GM23248 (cell line): ENCODE measurements at regions not wholly inside any gene's neighbourhood (a gene's known extent, or its start where the extent isn't known, plus 50 kb on each side); places are given as distances from the start of the nearest gene placed in this dataset.

ENCODE experiments used
- DNase-seq: peaks from one replicate; pipeline ENCODE4 v3.0.0-alpha.2; 2015
- H2AFZ ChIP-seq: fragments of 200-600 bp; sonication (generic); 2 replicates; pipeline ENCODE4 v1.6.1; 2016; ENCODE audit warnings: antibody characterized with exemption
- H3F3A ChIP-seq: fragments of 200-600 bp; sonication (generic); 2 replicates; pipeline ENCODE4 v1.6.1; 2016; ENCODE audit warnings: mild to moderate bottlenecking, antibody characterized with exemption, mixed run types; ENCODE audit not compliant: insufficient read depth
- H3K27ac ChIP-seq: fragments of 200-600 bp; sonication (generic); 2 replicates; pipeline ENCODE4 v1.5.1; 2016; ENCODE audit warnings: mild to moderate bottlenecking
- H3K27me3 ChIP-seq: fragments of 200-600 bp; sonication (generic); replicated peaks from 2 replicates; pipeline ENCODE4 v1.6.1; 2016; ENCODE audit warnings: mild to moderate bottlenecking; ENCODE audit not compliant: insufficient read depth
- H3K36me3 ChIP-seq: fragments of 200-600 bp; sonication (generic); 2 replicates; pipeline ENCODE4 v1.6.1; 2016; ENCODE audit warnings: low read depth, mild to moderate bottlenecking
- H3K4me1 ChIP-seq: fragments of 200-600 bp; sonication (generic); 2 replicates; pipeline ENCODE4 v1.6.1; 2016; ENCODE audit warnings: mild to moderate bottlenecking; ENCODE audit not compliant: insufficient read depth
- H3K4me2 ChIP-seq: fragments of 200-600 bp; sonication (generic); one replicate; pipeline ENCODE4 v1.6.1; 2016; ENCODE audit warnings: mild to moderate bottlenecking; ENCODE audit not compliant: unreplicated experiment
- H3K4me3 ChIP-seq: fragments of 200-600 bp; sonication (generic); 2 replicates; pipeline ENCODE4 v1.5.1; 2016; ENCODE audit warnings: mild to moderate bottlenecking
- H3K79me2 ChIP-seq: fragments of 200-600 bp; sonication (generic); 2 replicates; pipeline ENCODE4 v1.6.1; 2016; ENCODE audit warnings: mild to moderate bottlenecking; ENCODE audit not compliant: insufficient read depth
- H3K9ac ChIP-seq: fragments of 200-600 bp; sonication (generic); 2 replicates; pipeline ENCODE4 v1.6.1; 2016; ENCODE audit warnings: mild to moderate bottlenecking
- H3K9me2 ChIP-seq: fragments of 200-600 bp; sonication (generic); 2 replicates; pipeline ENCODE4 v1.6.1; 2016; ENCODE audit warnings: mixed run types, mild to moderate bottlenecking, moderate library complexity; ENCODE audit not compliant: insufficient read depth
- H3K9me3 ChIP-seq: fragments of 200-600 bp; sonication (generic); one replicate; pipeline ENCODE4 v1.6.1; 2017; ENCODE audit warnings: low read depth
- H4K20me1 ChIP-seq: fragments of 200-600 bp; sonication (generic); 2 replicates; pipeline ENCODE4 v1.6.0; 2016; ENCODE audit not compliant: insufficient read depth
- EZH2 ChIP-seq: fragments of 200-600 bp; sonication (generic); IDR thresholded peaks from 2 replicates; pipeline ENCODE4 v1.6.1; 2018; ENCODE audit warnings: antibody characterized with exemption, mild to moderate bottlenecking; ENCODE audit not compliant: insufficient read depth, poor library complexity, severe bottlenecking
- EZH2phosphoT487 ChIP-seq: fragments of 200-600 bp; sonication (generic); IDR thresholded peaks from 2 replicates; pipeline ENCODE4 v1.6.1; 2018; ENCODE audit warnings: antibody characterized with exemption, moderate library complexity, mild to moderate bottlenecking, low read depth; ENCODE audit not compliant: insufficient read depth
- WGBS, 2 experiments: methylation state at CpG; one replicate each; pipeline ENCODE4 v1.1.6; 2015 to 2017; ENCODE audit warnings: low lambda C conversion rate in 2 of 2, low coverage in 1 of 2; ENCODE audit errors: missing lambda C conversion rate in 2 of 2; 5-methylcytosine and 5-hydroxymethylcytosine counted together
- in situ Hi-C: fragments of 300-500 bp; cut with MboI; formaldehyde crosslinking; loops from 2 replicates; pipeline ENCODE4 v1.15.0; 2020

DNA sequence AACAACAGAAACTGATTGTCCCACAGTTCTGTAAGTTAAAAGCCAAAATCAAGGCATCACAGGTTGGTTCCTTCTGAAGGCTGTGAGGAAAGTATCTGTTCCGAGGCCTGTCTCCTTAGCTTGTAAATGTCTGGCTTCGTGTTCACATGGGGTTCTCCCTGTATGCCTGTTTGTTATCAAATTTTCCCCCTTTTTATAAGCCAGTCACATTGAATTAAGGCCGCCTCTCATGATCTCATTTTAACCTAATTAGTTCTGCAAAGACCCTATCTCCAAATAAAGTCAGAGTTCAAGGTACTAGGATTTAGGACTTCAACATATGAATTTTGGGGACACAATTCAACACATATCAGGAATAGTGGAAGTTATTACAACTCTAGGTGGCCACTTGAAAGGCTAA is 331.5 kb downstream of the PIK3R1 start:
- Histone ChIP-seq H4K20me1 (no peaks in the 10 kb centered on the region), H3K4me2 (no peak overlapping the region), H3K9ac (no peak overlapping the region), H3K9me2 (no peaks in the 10 kb centered on the region), H3K4me1 (peaks cover 6% of the 10 kb centered on the region), H3K9me3 (no peaks in the 10 kb centered on the region), H3K27me3 (no peaks in the 10 kb centered on the region), H3K36me3 (no peaks in the 10 kb centered on the region), H3K4me3 (no peak overlapping the region), H2AFZ (no peak overlapping the region), H3K79me2 (no peaks in the 10 kb centered on the region), H3K27ac (no peak overlapping the region), H3F3A (peaks cover 11% of the 10 kb centered on the region)
- TF ChIP-seq EZH2phosphoT487 (no peak), EZH2 (no peak)
- WGBS, 2 experiments: 97 to 100% methylated on average over 3 of the region's 3 CpGs
- in situ Hi-C loops: no loop called here
- DNase-seq: no peak

DNA sequence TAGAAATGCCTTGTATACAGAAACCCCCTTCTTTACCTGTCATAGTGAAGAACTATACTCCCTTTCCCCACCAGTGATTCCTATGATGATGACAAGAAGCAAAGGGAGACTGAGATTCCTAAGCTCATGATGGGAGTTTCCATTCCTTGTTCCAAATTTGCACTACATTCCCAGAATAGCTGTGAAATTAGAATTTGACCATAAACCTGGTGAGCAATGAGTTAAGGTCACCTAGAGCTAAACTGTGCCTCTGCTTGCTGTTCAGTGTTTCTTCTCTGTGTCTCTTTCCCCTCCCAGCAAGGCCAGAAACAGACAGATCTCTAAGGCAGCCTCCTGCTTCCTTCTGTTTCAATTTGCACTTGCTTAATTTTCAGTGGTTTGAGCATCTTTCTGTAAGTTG is 332.1 kb downstream of the PIK3R1 start:
- no peak overlapping the region for H3K4me2 ChIP-seq
- H3K36me3 ChIP-seq: no peaks in the 10 kb centered on the region
- no peak for TF ChIP-seq EZH2
- TF ChIP-seq EZH2phosphoT487: no peak
- H3K4me1 ChIP-seq: peaks cover under 1% of the 10 kb centered on the region
- no peak overlapping the region for H3K9ac ChIP-seq
- H3K79me2 ChIP-seq: no peaks in the 10 kb centered on the region
- no peaks in the 10 kb centered on the region for H3K27me3 ChIP-seq
- in situ Hi-C loops: no loop called here
- H3K9me3 ChIP-seq: no peaks in the 10 kb centered on the region
- no peaks in the 10 kb centered on the region for H4K20me1 ChIP-seq
- peaks cover 7% of the 10 kb centered on the region; the same call in 1 of the 2 replicates for H3F3A ChIP-seq
- H2AFZ ChIP-seq: no peak overlapping the region
- H3K4me3 ChIP-seq: no peak overlapping the region
- no peaks in the 10 kb centered on the region for H3K9me2 ChIP-seq
- no peak for DNase-seq
- H3K27ac ChIP-seq: no peak overlapping the region

DNA sequence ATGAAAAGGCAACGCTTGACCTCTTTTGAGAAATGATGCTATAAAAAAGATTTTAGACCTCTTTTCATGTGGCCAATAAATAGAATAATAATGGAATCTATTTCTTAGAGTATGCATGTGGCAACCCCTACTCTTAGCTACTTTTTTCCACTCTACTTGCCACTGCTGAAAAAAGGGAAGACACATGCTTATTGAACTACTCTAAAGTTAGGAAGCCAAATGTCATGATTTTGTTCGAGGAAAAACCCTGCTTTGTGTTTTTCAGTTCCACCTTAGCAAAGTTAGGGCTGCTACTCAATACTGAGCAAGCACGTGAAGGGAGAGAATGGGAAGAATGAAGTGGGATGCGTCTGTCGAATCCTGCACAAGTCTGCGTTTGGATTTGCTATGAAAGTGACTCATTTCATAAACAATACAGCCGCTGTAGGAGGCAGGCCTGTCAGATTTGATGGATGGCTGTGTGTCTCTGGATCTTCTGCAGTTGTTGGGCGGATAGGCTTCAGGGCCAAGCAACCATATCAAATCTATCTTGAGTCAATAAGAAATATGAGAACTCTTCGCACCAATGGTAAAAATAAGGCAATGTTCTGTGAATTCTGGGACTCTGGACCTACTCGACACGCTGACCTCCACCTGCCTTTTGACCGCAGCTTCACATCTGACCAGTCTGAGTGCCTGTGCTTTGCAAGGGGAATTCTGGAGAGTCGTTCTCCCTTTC is 333.6 kb downstream of the PIK3R1 start:
- TF ChIP-seq EZH2phosphoT487 (no peak), EZH2 (no peak)
- Histone ChIP-seq H3K4me1 (no peaks in the 10 kb centered on the region; the same call in 1 of the 2 replicates), H3F3A (peaks cover 12% of the 10 kb centered on the region; the same call in 1 of the 2 replicates), H3K9me2 (no peaks in the 10 kb centered on the region), H3K9ac (no peak overlapping the region), H3K9me3 (no peaks in the 10 kb centered on the region), H3K27ac (no peak overlapping the region), H3K27me3 (no peaks in the 10 kb centered on the region), H2AFZ (no peak overlapping the region), H3K36me3 (no peaks in the 10 kb centered on the region), H3K79me2 (no peaks in the 10 kb centered on the region), H3K4me2 (no peak overlapping the region), H3K4me3 (no peak overlapping the region), H4K20me1 (no peaks in the 10 kb centered on the region)
- in situ Hi-C loops: no loop called here
- peak; percentile 39 for DNase-seq
- 66 to 76% methylated on average over 13 of the region's 13 CpGs for WGBS, 2 experiments

DNA sequence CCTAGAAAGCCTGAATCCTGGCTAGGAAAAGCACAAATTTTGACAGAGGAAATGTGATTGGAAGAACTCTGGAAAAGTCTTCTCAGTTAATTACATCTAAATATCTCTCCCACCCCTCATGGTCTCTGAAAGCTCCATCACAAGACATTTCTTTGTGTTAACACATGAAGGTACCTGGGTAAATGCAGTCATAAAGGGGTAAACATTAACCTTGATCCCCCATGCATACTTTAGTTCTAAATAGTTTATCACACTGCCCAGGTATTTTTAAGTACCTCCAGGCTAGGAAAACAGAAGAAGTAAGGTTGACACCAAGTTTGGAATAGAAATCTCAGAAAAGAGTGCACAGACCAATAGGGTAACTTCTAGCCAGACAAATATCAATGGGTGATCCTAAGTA is 334.5 kb downstream of the PIK3R1 start:
- H3K27ac ChIP-seq: no peak overlapping the region
- H3K27me3 ChIP-seq: no peaks in the 10 kb centered on the region
- H4K20me1 ChIP-seq: no peaks in the 10 kb centered on the region
- H3K9me2 ChIP-seq: no peaks in the 10 kb centered on the region
- H3K9me3 ChIP-seq: no peaks in the 10 kb centered on the region
- no peak overlapping the region for H3K4me2 ChIP-seq
- in situ Hi-C loops: no loop called here
- H3F3A ChIP-seq: peaks cover 19% of the 10 kb centered on the region
- H3K4me3 ChIP-seq: no peak overlapping the region
- no peak for TF ChIP-seq EZH2
- peaks cover 8% of the 10 kb centered on the region for H3K4me1 ChIP-seq
- H3K79me2 ChIP-seq: no peaks in the 10 kb centered on the region
- no peak overlapping the region for H2AFZ ChIP-seq
- H3K36me3 ChIP-seq: no peaks in the 10 kb centered on the region
- DNase-seq: no peak
- no peak overlapping the region for H3K9ac ChIP-seq

DNA sequence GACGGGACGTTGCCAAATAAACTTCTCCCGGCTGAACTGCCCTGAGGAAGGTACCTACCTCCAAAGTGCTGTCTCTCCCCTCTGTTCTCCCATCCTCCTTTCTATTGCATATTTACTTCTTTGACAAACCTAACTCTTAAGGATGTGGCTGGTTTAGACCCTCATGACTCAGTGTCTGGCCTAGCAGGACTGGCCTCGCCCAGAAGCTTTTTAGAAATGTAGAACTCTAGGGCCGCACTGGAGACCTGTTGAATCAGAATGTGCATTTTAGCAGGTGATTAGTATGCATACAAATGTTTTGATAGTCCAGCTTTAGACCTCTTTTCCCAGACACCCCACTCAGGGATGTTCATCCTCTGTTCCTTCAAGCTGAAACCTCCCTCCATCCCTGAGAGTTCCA is 335.9 kb downstream of the PIK3R1 start:
- H3K27ac ChIP-seq: no peak overlapping the region
- H3K4me3 ChIP-seq: no peak overlapping the region
- no peaks in the 10 kb centered on the region for H3K36me3 ChIP-seq
- in situ Hi-C loops: no loop called here
- H2AFZ ChIP-seq: no peak overlapping the region
- no peaks in the 10 kb centered on the region for H4K20me1 ChIP-seq
- no peaks in the 10 kb centered on the region for H3K9me3 ChIP-seq
- no peaks in the 10 kb centered on the region for H3K79me2 ChIP-seq
- 93 to 95% methylated on average over 5 of the region's 5 CpGs for WGBS, 2 experiments
- no peaks in the 10 kb centered on the region for H3K27me3 ChIP-seq
- no peak overlapping the region for H3K9ac ChIP-seq
- H3K4me2 ChIP-seq: no peak overlapping the region
- TF ChIP-seq EZH2: no peak
- no peak for TF ChIP-seq EZH2phosphoT487
- no peak for DNase-seq
- H3K9me2 ChIP-seq: no peaks in the 10 kb centered on the region
- peaks cover 22% of the 10 kb centered on the region for H3K4me1 ChIP-seq
- H3F3A ChIP-seq: peaks cover 31% of the 10 kb centered on the region
